Lower leg skin (tissue), 4 donors: ENCODE measurements at regions not wholly inside any gene's neighbourhood (a gene's known extent, or its start where the extent isn't known, plus 50 kb on each side); places are given as distances from the start of the nearest gene placed in this dataset.

Experiments used
- DNase-seq, 2 donors: peaks; one replicate each; pipeline ENCODE4 v3.0.0-alpha.2; 2019; ENCODE audit warnings: low spot score in 2 of 2
- H3K4me3 ChIP-seq: fragments of 200-600 bp; sonication (generic); 2 replicates; pipeline ENCODE4 v1.5.1; 2017; ENCODE audit warnings: mild to moderate bottlenecking, low read depth; ENCODE audit not compliant: poor library complexity, severe bottlenecking
- CTCF ChIP-seq, 3 donors: fragments of 450-650 bp; IDR thresholded peaks; one replicate each; pipeline ENCODE4 v1.5.1; 2016; ENCODE audit warnings: antibody characterized with exemption in 3 of 3, mild to moderate bottlenecking in 3 of 3, moderate library complexity in 2 of 3
- POLR2A ChIP-seq, 2 donors: fragments of 450-650 bp; IDR thresholded peaks; one replicate each; pipeline ENCODE4 v1.6.1; 2016 to 2017; ENCODE audit warnings: antibody characterized with exemption in 2 of 2, mild to moderate bottlenecking in 1 of 2, moderate library complexity in 1 of 2
- WGBS, 2 donors: methylation state at CpG; one replicate each; pipeline ENCODE4 v1.1.5; 2018; 5-methylcytosine and 5-hydroxymethylcytosine counted together
- intact Hi-C: fragments of 100-400 bp; cut with DNase I; formaldehyde crosslinking; loops from one replicate; pipeline ENCODE4 v1.15.0; 2023; ENCODE audit warnings: low total_unique reads

- intact Hi-C loops, result no loop called here
- WGBS, 2 donors, result 75 to 76% methylated on average over 1 of the region's 1 CpG
- H3K4me3 ChIP-seq, result no peak overlapping the region
- DNase-seq, result no peak
- TF ChIP-seq CTCF (IDR thresholded peaks at IDR 0.05), result no peak
- no peak for TF ChIP-seq POLR2A (IDR thresholded peaks at IDR 0.05)
These were observed 252.8 kb downstream of the JRKL start for GRCh38 chr11:96642583-96642982.

GRCh38 chr11:96643173-96643572 is 253.4 kb downstream of the JRKL start:
- 75 to 83% methylated on average over 5 of the region's 5 CpGs for WGBS, 2 donors
- H3K4me3 ChIP-seq, result no peak overlapping the region
- no peak for DNase-seq
- intact Hi-C loops, result no loop called here
- no peak for TF ChIP-seq CTCF (IDR thresholded peaks at IDR 0.05)
- no peak for TF ChIP-seq POLR2A (IDR thresholded peaks at IDR 0.05)

- no peak for TF ChIP-seq CTCF (IDR thresholded peaks at IDR 0.05)
- H3K4me3 ChIP-seq, result no peak overlapping the region
- intact Hi-C loops, result no loop called here
- no peak for DNase-seq
- WGBS, 2 donors, result 57 to 62% methylated on average over 5 of the region's 5 CpGs
These were observed 257.8 kb downstream of the JRKL start for GRCh38 chr11:96647621-96648020.

GRCh38 chr11:96648991-96649390 is 259.2 kb downstream of the JRKL start:
- TF ChIP-seq CTCF (IDR thresholded peaks at IDR 0.05), result no peak
- TF ChIP-seq POLR2A (IDR thresholded peaks at IDR 0.05), result no peak
- 48 to 50% methylated on average over 2 of the region's 2 CpGs for WGBS, 2 donors
- H3K4me3 ChIP-seq, result no peak overlapping the region
- intact Hi-C loops, result no loop called here
- no peak for DNase-seq

- intact Hi-C loops, result no loop called here
- WGBS, 2 donors, result 61 to 75% methylated on average over 2 of the region's 2 CpGs
- no peak for DNase-seq
- H3K4me3 ChIP-seq, result no peak overlapping the region
- TF ChIP-seq CTCF (IDR thresholded peaks at IDR 0.05) (no peak), POLR2A (IDR thresholded peaks at IDR 0.05) (no peak)
These were observed 262.7 kb downstream of the JRKL start for GRCh38 chr11:96652516-96652915.

- DNase-seq, result no peak
- TF ChIP-seq POLR2A (IDR thresholded peaks at IDR 0.05) (no peak), CTCF (IDR thresholded peaks at IDR 0.05) (no peak)
- WGBS, 2 donors, result 57 to 79% methylated on average over 2 of the region's 2 CpGs
- intact Hi-C loops, result no loop called here
- H3K4me3 ChIP-seq, result no peak overlapping the region
These were observed 265.7 kb downstream of the JRKL start for GRCh38 chr11:96655474-96655873.
